ENCODE measurements at regions not wholly inside any gene's neighbourhood (a gene's known extent, or its start where the extent isn't known, plus 50 kb on each side); places are given as distances from the start of the nearest gene placed in this dataset.

DNA sequence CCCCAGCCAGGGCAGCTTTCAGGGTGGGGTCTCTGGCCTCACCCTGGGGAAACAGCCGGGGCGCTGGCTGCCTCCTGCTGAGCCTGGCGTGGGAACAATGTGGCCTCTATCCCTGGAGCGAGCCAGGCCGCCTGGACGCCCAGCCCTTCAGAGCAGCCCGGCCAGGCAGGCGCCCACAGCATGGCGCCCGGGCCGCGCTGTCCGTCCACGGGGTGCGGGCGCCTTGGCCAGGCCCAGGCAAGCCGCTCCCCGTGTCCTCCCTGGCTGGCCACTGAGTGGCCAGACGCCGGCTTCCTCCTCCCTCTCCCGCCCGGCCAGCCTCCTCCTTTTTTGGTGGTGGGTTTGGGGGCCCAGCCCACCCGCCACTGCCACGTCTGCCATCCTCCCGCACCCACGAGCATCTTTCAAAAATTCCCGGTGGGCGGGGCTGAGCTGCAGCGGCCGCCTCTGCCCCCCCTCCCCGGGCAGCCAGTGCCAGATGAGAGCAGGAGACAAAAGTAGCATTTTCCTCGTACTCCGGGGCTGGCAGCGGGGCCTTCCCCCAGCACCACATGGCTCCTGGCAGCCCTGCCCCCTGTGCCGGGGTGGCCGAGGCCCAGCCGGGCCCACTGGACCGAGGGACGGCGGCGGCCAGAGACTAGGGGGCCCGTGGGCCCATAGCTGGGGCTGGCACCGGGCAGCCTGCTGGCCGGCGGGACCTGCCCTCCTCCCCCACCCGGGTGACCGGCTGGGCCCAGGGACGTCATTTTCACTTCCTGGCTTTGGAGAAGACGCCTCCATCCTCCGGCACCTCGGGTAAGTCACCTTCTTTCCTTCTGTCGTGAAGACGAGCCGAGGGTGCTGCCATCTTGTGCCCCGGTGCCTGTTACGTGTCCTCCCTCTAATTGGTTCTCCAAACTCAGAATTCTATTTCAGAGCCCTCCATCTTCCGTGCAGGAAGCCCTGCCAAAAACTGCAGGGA, 70.2 kb upstream of the PPARA start:
- Histone ChIP-seq H3K36me3 (ENCODE audit: control insufficient read depth in 2 of 3, insufficient read depth in 3 of 3, low read length in 3 of 3) (peaks cover 0 to 7% (median 4%) of the 10 kb centered on the region in 3 donors), H3K27me3 (ENCODE audit: control insufficient read depth, insufficient read depth, low read length) (no peaks in the 10 kb centered on the region), H3K4me3 (ENCODE audit: low read length in 3 of 3) (peak overlapping the region in 2 of 3 donors; percentile 39 to 52), H3K9ac (ENCODE audit: low read length in 3 of 3) (peak overlapping the region in 2 of 3 donors; percentile 71 to 93), H3K9me3 (ENCODE audit: control insufficient read depth in 2 of 3, insufficient read depth in 1 of 3, low read length in 3 of 3) (no peaks in the 10 kb centered on the region), H3K27ac (ENCODE audit: low read depth in 2 of 2, low read length in 2 of 2) (peak overlapping the region; percentile 95 to 98), H3K4me1 (ENCODE audit: control insufficient read depth in 2 of 3, insufficient read depth in 2 of 3, low read depth in 1 of 3, low read length in 3 of 3) (peaks cover 0 to 59% (median 53%) of the 10 kb centered on the region in 3 donors)
- peak in 1 of 5 donors; percentile 94 for DNase-seq
- no peak for FAIRE-seq
- TF ChIP-seq, protein P1, sequence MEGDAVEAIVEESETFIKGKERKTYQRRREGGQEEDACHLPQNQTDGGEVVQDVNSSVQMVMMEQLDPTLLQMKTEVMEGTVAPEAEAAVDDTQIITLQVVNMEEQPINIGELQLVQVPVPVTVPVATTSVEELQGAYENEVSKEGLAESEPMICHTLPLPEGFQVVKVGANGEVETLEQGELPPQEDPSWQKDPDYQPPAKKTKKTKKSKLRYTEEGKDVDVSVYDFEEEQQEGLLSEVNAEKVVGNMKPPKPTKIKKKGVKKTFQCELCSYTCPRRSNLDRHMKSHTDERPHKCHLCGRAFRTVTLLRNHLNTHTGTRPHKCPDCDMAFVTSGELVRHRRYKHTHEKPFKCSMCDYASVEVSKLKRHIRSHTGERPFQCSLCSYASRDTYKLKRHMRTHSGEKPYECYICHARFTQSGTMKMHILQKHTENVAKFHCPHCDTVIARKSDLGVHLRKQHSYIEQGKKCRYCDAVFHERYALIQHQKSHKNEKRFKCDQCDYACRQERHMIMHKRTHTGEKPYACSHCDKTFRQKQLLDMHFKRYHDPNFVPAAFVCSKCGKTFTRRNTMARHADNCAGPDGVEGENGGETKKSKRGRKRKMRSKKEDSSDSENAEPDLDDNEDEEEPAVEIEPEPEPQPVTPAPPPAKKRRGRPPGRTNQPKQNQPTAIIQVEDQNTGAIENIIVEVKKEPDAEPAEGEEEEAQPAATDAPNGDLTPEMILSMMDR (IDR thresholded peaks at IDR 0.05; ENCODE audit: borderline replicate concordance, extremely low read depth, insufficient read depth), result no peak
- intact Hi-C loops (cut with DNase I), result no loop called here

DNA sequence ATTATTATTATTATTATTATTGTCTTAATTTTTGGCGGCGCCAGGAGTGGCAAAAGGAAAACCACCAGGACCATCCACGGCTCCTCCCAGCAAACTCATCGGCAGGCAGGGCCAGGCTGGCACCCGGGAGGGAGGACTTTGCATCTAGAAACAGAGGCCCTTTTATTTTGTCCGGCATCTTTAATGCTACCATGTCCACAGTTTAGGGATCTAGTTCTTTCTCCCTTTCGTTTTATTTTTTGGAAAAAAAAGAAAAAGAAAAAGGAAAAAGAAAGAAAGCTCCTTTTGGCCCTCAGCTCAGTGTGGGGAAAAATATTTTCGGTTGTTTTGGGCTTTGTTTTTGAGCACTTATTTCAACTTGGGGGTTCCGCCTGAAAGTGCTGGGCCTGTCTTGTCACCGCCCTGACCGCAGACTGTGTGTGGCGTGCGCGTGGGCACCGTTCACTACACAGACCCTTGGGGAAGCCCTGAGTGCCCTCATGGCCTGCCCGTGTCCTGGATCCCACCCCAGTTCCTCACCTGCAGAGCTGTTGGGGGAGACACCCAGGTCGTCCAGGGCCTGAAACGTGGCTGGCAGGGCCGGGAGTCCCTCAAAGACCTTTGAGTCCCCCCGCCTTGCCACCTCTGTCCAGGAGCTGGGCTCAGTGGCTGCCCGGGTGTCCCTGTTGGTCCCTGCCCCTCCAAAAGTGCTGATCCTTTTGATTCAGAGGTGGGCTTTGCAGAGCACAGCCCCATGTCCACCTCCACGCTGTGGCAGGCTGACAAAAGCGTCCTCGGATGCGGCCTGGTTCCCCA, 69.1 kb upstream of the PPARA start:
- H3K27me3 ChIP-seq (ENCODE audit: control insufficient read depth, insufficient read depth, low read length), result no peaks in the 10 kb centered on the region
- H3K4me1 ChIP-seq (ENCODE audit: control insufficient read depth in 2 of 3, insufficient read depth in 2 of 3, low read depth in 1 of 3, low read length in 3 of 3), result peaks cover 0 to 60% (median 48%) of the 10 kb centered on the region in 3 donors
- H3K4me3 ChIP-seq (ENCODE audit: low read length in 3 of 3), result peak overlapping the region in 2 of 3 donors; percentile 25 to 50
- FAIRE-seq, result no peak
- peak overlapping the region; percentile 91 to 93 for H3K27ac ChIP-seq (ENCODE audit: low read depth in 2 of 2, low read length in 2 of 2)
- no peaks in the 10 kb centered on the region for H3K9me3 ChIP-seq (ENCODE audit: control insufficient read depth in 2 of 3, insufficient read depth in 1 of 3, low read length in 3 of 3)
- H3K36me3 ChIP-seq (ENCODE audit: control insufficient read depth in 2 of 3, insufficient read depth in 3 of 3, low read length in 3 of 3), result peaks cover 0 to 7% (median 4%) of the 10 kb centered on the region in 3 donors
- intact Hi-C loops (cut with DNase I), result no loop called here
- TF ChIP-seq, protein P1 (IDR thresholded peaks at IDR 0.05; ENCODE audit: borderline replicate concordance, extremely low read depth, insufficient read depth), result no peak
- H3K9ac ChIP-seq (ENCODE audit: low read length in 3 of 3), result peak overlapping the region in 2 of 3 donors; percentile 74 to 83
- DNase-seq, result peak in 1 of 5 donors; percentile 76

DNA sequence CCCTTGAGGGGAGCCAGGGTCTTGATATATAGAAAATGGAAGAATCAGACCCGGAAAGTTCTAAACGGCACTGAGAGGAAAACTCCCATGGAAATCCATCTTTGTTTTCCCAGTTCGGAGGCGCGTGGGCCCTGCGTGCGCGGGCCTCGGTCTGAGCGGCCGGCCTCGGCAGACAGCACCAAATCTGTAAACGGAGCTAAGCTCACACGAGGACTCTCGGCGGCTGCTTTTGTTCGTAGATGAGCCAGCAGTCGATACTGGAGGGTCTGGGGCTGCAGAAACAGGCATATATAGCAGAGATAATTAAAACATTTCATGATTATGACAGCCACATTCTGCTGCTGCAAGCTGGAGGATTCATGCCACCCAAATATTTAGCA, 68.5 kb upstream of the PPARA start:
- peak in 2 of 5 donors; percentile 18 to 50 for DNase-seq
- peak overlapping the region; percentile 91 to 93 for H3K27ac ChIP-seq (ENCODE audit: low read depth in 2 of 2, low read length in 2 of 2)
- peak overlapping the region in 1 of 3 donors; percentile 50 for H3K4me3 ChIP-seq (ENCODE audit: low read length in 3 of 3)
- no peak for FAIRE-seq
- peaks cover 0 to 8% (median 4%) of the 10 kb centered on the region in 3 donors for H3K36me3 ChIP-seq (ENCODE audit: control insufficient read depth in 2 of 3, insufficient read depth in 3 of 3, low read length in 3 of 3)
- peaks cover 0 to 62% (median 48%) of the 10 kb centered on the region in 3 donors for H3K4me1 ChIP-seq (ENCODE audit: control insufficient read depth in 2 of 3, insufficient read depth in 2 of 3, low read depth in 1 of 3, low read length in 3 of 3)
- H3K9me3 ChIP-seq (ENCODE audit: control insufficient read depth in 2 of 3, insufficient read depth in 1 of 3, low read length in 3 of 3), result no peaks in the 10 kb centered on the region
- H3K9ac ChIP-seq (ENCODE audit: low read length in 3 of 3), result peak overlapping the region in 2 of 3 donors; percentile 74 to 83
- no peaks in the 10 kb centered on the region for H3K27me3 ChIP-seq (ENCODE audit: control insufficient read depth, insufficient read depth, low read length)
- TF ChIP-seq, protein P1 (IDR thresholded peaks at IDR 0.05; ENCODE audit: borderline replicate concordance, extremely low read depth, insufficient read depth), result no peak
- intact Hi-C loops (cut with DNase I), result no loop called here
